C4-2B (cell line): ENCODE measurements at regions not wholly inside any gene's neighbourhood (a gene's known extent, or its start where the extent isn't known, plus 50 kb on each side); places are given as distances from the start of the nearest gene placed in this dataset.

Experiments
- H3K27ac ChIP-seq: fragments of 450-650 bp; 2 replicates; pipeline ENCODE4 v1.5.1; 2017
- CTCF ChIP-seq: fragments of 450-650 bp; conservative IDR thresholded peaks from 2 replicates; pipeline ENCODE4 v1.5.1; 2017; ENCODE audit warnings: mild to moderate bottlenecking
- ZFX ChIP-seq: fragments of 450-650 bp; IDR thresholded peaks from 2 replicates; pipeline ENCODE4 v1.6.1; 2017

GRCh38 chr7:18420748-18421147, 74.8 kb upstream of the HDAC9 start:
- no peak for TF ChIP-seq CTCF
- no peak for TF ChIP-seq ZFX
- no peak overlapping the region for H3K27ac ChIP-seq

GRCh38 chr7:18421297-18422002, 74.1 kb upstream of the HDAC9 start:
- H3K27ac ChIP-seq: no peak overlapping the region

GRCh38 chr7:18425227-18425626, 70.3 kb upstream of the HDAC9 start:
- H3K27ac ChIP-seq: no peak overlapping the region
- TF ChIP-seq ZFX: no peak
- TF ChIP-seq CTCF: no peak

More at GRCh38 chr7:18421297-18422002, 74.1 kb upstream of the HDAC9 start:
- no peak for TF ChIP-seq CTCF
- no peak for TF ChIP-seq ZFX

- no peak for TF ChIP-seq ZFX
- TF ChIP-seq CTCF: no peak
- H3K27ac ChIP-seq: no peak overlapping the region
These were observed 69.6 kb upstream of the HDAC9 start for GRCh38 chr7:18425838-18426445.

GRCh38 chr7:18426564-18427226, 68.9 kb upstream of the HDAC9 start:
- TF ChIP-seq ZFX (no peak), CTCF (no peak)
- H3K27ac ChIP-seq: no peak overlapping the region

- TF ChIP-seq ZFX (no peak), CTCF (no peak)
- H3K27ac ChIP-seq: no peak overlapping the region
These were observed 66.0 kb upstream of the HDAC9 start for GRCh38 chr7:18429547-18429946.

- H3K27ac ChIP-seq: no peak overlapping the region; the same call in 1 of the 2 replicates
- TF ChIP-seq ZFX (no peak), CTCF (no peak)
These were observed 64.7 kb upstream of the HDAC9 start for GRCh38 chr7:18430810-18431209.
